GM23338 (cell line): ENCODE measurements at regions not wholly inside any gene's neighbourhood (a gene's known extent, or its start where the extent isn't known, plus 50 kb on each side); places are given as distances from the start of the nearest gene placed in this dataset.

Experiments
- ATAC-seq: fragments of 200-7000 bp; cut with Tn5 transposase; 3 replicates; pipeline ENCODE4 v1.9.1; 2020
- DNase-seq: peaks from one replicate; pipeline ENCODE4 v3.0.0-alpha.2; 2015; ENCODE audit warnings: low spot score
- H2AFZ ChIP-seq: fragments of 200-600 bp; sonication (generic); 2 replicates; pipeline ENCODE4 v1.8.0; 2016; ENCODE audit warnings: antibody characterized with exemption, mild to moderate bottlenecking, moderate library complexity
- H3F3A ChIP-seq: fragments of 200-600 bp; sonication (generic); replicated peaks from 2 replicates; pipeline ENCODE4 v1.8.0; 2017; ENCODE audit warnings: antibody characterized with exemption, mixed run types, low read depth
- H3K27ac ChIP-seq: fragments of 200-600 bp; sonication (generic); 2 replicates; pipeline ENCODE4 v1.6.1; 2016; ENCODE audit warnings: low read depth
- H3K27me3 ChIP-seq: fragments of 200-600 bp; sonication (generic); 2 replicates; pipeline ENCODE4 v1.8.0; 2016; ENCODE audit warnings: mild to moderate bottlenecking, mixed run types, moderate library complexity; ENCODE audit not compliant: insufficient read depth
- H3K36me3 ChIP-seq: fragments of 200-600 bp; sonication (generic); 2 replicates; pipeline ENCODE4 v1.8.0; 2016; ENCODE audit warnings: mild to moderate bottlenecking; ENCODE audit not compliant: insufficient read depth
- H3K4me1 ChIP-seq: fragments of 200-600 bp; sonication (generic); 2 replicates; pipeline ENCODE4 v1.8.0; 2016; ENCODE audit warnings: mild to moderate bottlenecking, moderate library complexity; ENCODE audit not compliant: insufficient read depth
- H3K4me2 ChIP-seq: fragments of 200-600 bp; sonication (generic); 2 replicates; pipeline ENCODE4 v1.7.1; 2017; ENCODE audit warnings: mixed run types
- H3K4me3 ChIP-seq: fragments of 200-600 bp; sonication (generic); 2 replicates; pipeline ENCODE4 v1.6.1; 2016; ENCODE audit warnings: mixed run types
- H3K79me2 ChIP-seq: fragments of 200-600 bp; sonication (generic); replicated peaks from 2 replicates; pipeline ENCODE4 v1.8.0; 2017; ENCODE audit warnings: mild to moderate bottlenecking; ENCODE audit not compliant: insufficient read depth
- H3K9me2 ChIP-seq: fragments of 200-600 bp; sonication (generic); 2 replicates; pipeline ENCODE4 v1.8.0; 2017; ENCODE audit not compliant: insufficient read depth
- H4K20me1 ChIP-seq: fragments of 200-600 bp; sonication (generic); replicated peaks from 2 replicates; pipeline ENCODE4 v1.8.0; 2017; ENCODE audit warnings: mild to moderate bottlenecking; ENCODE audit not compliant: insufficient read depth
- H3K27ac Mint-ChIP-seq: 2 replicates; pipeline ENCODE4 v1.8.0; 2020; ENCODE audit warnings: inconsistent platforms, mild to moderate bottlenecking, moderate library complexity, mixed read lengths
- H3K27me3 Mint-ChIP-seq: 3 replicates; pipeline ENCODE4 v1.8.0; 2022; ENCODE audit warnings: low read depth, mild to moderate bottlenecking, moderate library complexity, mixed read lengths, inconsistent platforms; ENCODE audit not compliant: insufficient read depth, poor library complexity
- H3K36me3 Mint-ChIP-seq: 3 replicates; pipeline ENCODE4 v1.8.0; 2021; ENCODE audit warnings: low read depth, mild to moderate bottlenecking, inconsistent platforms, moderate library complexity, mixed read lengths
- H3K4me1 Mint-ChIP-seq: 3 replicates; pipeline ENCODE4 v1.8.0; 2020; ENCODE audit warnings: mild to moderate bottlenecking, inconsistent platforms, mixed read lengths
- H3K4me3 Mint-ChIP-seq: 3 replicates; pipeline ENCODE4 v1.8.0; 2021; ENCODE audit warnings: moderate library complexity, mild to moderate bottlenecking, inconsistent platforms, mixed read lengths
- H3K9me3 Mint-ChIP-seq: 3 replicates; pipeline ENCODE4 v1.8.0; 2020; ENCODE audit warnings: moderate library complexity, mild to moderate bottlenecking, inconsistent platforms, mixed read lengths
- CREB1 ChIP-seq: fragments of 250-450 bp; sonication (Bioruptor Pico); IDR thresholded peaks from 2 replicates; pipeline ENCODE4 v1.5.0; 2020; ENCODE audit warnings: low read depth, mild to moderate bottlenecking, moderate library complexity
- EZH2 ChIP-seq: fragments of 200-600 bp; sonication (generic); IDR thresholded peaks from one replicate; pipeline ENCODE4 v1.8.0; 2017; ENCODE audit warnings: antibody characterized with exemption, mild to moderate bottlenecking, low read depth; ENCODE audit not compliant: unreplicated experiment
- EZH2phosphoT487 ChIP-seq: fragments of 200-600 bp; sonication (generic); IDR thresholded peaks from one replicate; pipeline ENCODE4 v1.8.1; 2018; ENCODE audit warnings: antibody characterized with exemption; ENCODE audit not compliant: unreplicated experiment
- JUNB ChIP-seq: IDR thresholded peaks from one replicate; pipeline ENCODE4 v1.6.1; 2016; ENCODE audit warnings: antibody characterized with exemption; ENCODE audit not compliant: unreplicated experiment
- STAT1 ChIP-seq: IDR thresholded peaks from one replicate; pipeline ENCODE4 v1.6.1; 2016; ENCODE audit warnings: antibody characterized with exemption; ENCODE audit not compliant: unreplicated experiment
- ZNF114 ChIP-seq: fragments of 250-450 bp; sonication (Bioruptor Pico); IDR thresholded peaks from 2 replicates; pipeline ENCODE4 v1.5.0; 2020; ENCODE audit warnings: mild to moderate bottlenecking, moderate library complexity
- ZNF331 ChIP-seq: fragments of 250-450 bp; sonication (Bioruptor Pico); IDR thresholded peaks from 2 replicates; pipeline ENCODE4 v1.5.0; 2020; ENCODE audit warnings: low read depth, mild to moderate bottlenecking, moderate library complexity
- TF ChIP-seq, protein P1 (sequence below): IDR thresholded peaks from 2 replicates; pipeline ENCODE4 v1.6.1; 2016; ENCODE audit warnings: antibody characterized with exemption
- TF ChIP-seq, protein P2 (sequence below): IDR thresholded peaks from one replicate; pipeline ENCODE4 v1.6.1; 2018; ENCODE audit warnings: antibody characterized with exemption; ENCODE audit not compliant: unreplicated experiment
- TF ChIP-seq, protein P3 (sequence below): fragments of 250-450 bp; sonication (Bioruptor Pico); IDR thresholded peaks from 2 replicates; pipeline ENCODE4 v1.5.0; 2020; ENCODE audit warnings: mild to moderate bottlenecking, moderate library complexity

DNA sequence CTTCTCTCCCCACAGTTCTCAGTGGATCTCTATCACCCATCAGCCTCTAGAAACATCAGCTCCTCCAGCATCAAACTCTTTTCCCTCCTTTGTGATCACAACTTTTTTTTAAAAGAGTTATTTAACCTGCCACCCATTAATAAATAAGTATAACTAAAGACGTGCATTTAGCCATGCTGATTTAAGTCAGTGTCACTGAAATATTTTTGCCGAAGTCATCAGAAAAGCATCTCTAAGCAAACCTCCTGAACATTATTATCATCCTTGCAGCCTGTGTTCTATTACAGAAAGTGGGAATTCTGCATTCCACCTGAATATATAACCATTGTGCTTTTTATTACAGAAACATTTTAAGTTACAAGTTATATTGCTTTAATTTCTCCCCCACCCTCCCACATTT lies 106.2 kb upstream of the ARHGAP28 start (continued):
- TF ChIP-seq, protein P1, sequence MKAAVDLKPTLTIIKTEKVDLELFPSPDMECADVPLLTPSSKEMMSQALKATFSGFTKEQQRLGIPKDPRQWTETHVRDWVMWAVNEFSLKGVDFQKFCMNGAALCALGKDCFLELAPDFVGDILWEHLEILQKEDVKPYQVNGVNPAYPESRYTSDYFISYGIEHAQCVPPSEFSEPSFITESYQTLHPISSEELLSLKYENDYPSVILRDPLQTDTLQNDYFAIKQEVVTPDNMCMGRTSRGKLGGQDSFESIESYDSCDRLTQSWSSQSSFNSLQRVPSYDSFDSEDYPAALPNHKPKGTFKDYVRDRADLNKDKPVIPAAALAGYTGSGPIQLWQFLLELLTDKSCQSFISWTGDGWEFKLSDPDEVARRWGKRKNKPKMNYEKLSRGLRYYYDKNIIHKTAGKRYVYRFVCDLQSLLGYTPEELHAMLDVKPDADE = no peak
- TF ChIP-seq CREB1 (CRISPR knock-in tag) (no peak), STAT1 (no peak), EZH2 (no peak), EZH2phosphoT487 (no peak)
- TF ChIP-seq, protein P2, sequence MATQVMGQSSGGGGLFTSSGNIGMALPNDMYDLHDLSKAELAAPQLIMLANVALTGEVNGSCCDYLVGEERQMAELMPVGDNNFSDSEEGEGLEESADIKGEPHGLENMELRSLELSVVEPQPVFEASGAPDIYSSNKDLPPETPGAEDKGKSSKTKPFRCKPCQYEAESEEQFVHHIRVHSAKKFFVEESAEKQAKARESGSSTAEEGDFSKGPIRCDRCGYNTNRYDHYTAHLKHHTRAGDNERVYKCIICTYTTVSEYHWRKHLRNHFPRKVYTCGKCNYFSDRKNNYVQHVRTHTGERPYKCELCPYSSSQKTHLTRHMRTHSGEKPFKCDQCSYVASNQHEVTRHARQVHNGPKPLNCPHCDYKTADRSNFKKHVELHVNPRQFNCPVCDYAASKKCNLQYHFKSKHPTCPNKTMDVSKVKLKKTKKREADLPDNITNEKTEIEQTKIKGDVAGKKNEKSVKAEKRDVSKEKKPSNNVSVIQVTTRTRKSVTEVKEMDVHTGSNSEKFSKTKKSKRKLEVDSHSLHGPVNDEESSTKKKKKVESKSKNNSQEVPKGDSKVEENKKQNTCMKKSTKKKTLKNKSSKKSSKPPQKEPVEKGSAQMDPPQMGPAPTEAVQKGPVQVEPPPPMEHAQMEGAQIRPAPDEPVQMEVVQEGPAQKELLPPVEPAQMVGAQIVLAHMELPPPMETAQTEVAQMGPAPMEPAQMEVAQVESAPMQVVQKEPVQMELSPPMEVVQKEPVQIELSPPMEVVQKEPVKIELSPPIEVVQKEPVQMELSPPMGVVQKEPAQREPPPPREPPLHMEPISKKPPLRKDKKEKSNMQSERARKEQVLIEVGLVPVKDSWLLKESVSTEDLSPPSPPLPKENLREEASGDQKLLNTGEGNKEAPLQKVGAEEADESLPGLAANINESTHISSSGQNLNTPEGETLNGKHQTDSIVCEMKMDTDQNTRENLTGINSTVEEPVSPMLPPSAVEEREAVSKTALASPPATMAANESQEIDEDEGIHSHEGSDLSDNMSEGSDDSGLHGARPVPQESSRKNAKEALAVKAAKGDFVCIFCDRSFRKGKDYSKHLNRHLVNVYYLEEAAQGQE = no peak

DNA sequence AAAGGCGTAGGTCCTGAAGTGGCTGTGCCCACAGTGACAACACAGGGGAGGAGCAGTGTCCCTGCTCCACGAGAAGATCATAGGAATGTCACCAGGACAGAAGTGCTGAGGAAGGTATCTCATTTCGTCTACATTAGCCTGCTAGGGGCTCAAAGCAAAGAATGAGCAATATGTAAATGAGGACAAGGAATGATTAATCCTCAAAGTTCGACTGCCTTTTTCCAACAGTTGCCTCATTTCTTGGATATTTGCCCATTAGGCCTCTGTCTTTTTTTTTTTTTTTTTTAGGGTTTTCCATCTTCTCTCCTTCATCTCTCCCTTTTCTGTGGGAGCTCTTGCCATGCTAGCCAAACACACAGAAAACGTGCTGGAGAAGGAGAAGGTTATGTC lies 105.2 kb upstream of the ARHGAP28 start:
- Histone ChIP-seq H3K4me3 (no peak overlapping the region), H3F3A (no peaks in the 10 kb centered on the region), H3K4me2 (no peak overlapping the region), H3K4me1 (no peaks in the 10 kb centered on the region; the same call in 1 of the 2 replicates), H3K9me2 (no peaks in the 10 kb centered on the region; the same call in 1 of the 2 replicates), H3K36me3 (no peaks in the 10 kb centered on the region), H2AFZ (peak overlapping the region; percentile 16; the same call in 1 of the 2 replicates), H4K20me1 (no peaks in the 10 kb centered on the region), H3K79me2 (no peaks in the 10 kb centered on the region), H3K27ac (no peak overlapping the region), H3K27me3 (no peaks in the 10 kb centered on the region)
- Mint-ChIP-seq H3K27ac (no peak overlapping the region), H3K9me3 (no peaks in the 10 kb centered on the region), H3K4me3 (no peak overlapping the region), H3K27me3 (peaks cover 4% of the 10 kb centered on the region), H3K4me1 (peaks cover 13% of the 10 kb centered on the region; the same call in 2 of the 3 replicates), H3K36me3 (no peaks in the 10 kb centered on the region)
- ATAC-seq (no peak), DNase-seq (no peak)
- TF ChIP-seq STAT1 (no peak), ZNF114 (CRISPR knock-in tag) (no peak), CREB1 (CRISPR knock-in tag) (no peak), ZNF331 (CRISPR knock-in tag) (no peak), EZH2phosphoT487 (no peak), JUNB (no peak)
- TF ChIP-seq, protein P2 = no peak
- TF ChIP-seq, protein P3, sequence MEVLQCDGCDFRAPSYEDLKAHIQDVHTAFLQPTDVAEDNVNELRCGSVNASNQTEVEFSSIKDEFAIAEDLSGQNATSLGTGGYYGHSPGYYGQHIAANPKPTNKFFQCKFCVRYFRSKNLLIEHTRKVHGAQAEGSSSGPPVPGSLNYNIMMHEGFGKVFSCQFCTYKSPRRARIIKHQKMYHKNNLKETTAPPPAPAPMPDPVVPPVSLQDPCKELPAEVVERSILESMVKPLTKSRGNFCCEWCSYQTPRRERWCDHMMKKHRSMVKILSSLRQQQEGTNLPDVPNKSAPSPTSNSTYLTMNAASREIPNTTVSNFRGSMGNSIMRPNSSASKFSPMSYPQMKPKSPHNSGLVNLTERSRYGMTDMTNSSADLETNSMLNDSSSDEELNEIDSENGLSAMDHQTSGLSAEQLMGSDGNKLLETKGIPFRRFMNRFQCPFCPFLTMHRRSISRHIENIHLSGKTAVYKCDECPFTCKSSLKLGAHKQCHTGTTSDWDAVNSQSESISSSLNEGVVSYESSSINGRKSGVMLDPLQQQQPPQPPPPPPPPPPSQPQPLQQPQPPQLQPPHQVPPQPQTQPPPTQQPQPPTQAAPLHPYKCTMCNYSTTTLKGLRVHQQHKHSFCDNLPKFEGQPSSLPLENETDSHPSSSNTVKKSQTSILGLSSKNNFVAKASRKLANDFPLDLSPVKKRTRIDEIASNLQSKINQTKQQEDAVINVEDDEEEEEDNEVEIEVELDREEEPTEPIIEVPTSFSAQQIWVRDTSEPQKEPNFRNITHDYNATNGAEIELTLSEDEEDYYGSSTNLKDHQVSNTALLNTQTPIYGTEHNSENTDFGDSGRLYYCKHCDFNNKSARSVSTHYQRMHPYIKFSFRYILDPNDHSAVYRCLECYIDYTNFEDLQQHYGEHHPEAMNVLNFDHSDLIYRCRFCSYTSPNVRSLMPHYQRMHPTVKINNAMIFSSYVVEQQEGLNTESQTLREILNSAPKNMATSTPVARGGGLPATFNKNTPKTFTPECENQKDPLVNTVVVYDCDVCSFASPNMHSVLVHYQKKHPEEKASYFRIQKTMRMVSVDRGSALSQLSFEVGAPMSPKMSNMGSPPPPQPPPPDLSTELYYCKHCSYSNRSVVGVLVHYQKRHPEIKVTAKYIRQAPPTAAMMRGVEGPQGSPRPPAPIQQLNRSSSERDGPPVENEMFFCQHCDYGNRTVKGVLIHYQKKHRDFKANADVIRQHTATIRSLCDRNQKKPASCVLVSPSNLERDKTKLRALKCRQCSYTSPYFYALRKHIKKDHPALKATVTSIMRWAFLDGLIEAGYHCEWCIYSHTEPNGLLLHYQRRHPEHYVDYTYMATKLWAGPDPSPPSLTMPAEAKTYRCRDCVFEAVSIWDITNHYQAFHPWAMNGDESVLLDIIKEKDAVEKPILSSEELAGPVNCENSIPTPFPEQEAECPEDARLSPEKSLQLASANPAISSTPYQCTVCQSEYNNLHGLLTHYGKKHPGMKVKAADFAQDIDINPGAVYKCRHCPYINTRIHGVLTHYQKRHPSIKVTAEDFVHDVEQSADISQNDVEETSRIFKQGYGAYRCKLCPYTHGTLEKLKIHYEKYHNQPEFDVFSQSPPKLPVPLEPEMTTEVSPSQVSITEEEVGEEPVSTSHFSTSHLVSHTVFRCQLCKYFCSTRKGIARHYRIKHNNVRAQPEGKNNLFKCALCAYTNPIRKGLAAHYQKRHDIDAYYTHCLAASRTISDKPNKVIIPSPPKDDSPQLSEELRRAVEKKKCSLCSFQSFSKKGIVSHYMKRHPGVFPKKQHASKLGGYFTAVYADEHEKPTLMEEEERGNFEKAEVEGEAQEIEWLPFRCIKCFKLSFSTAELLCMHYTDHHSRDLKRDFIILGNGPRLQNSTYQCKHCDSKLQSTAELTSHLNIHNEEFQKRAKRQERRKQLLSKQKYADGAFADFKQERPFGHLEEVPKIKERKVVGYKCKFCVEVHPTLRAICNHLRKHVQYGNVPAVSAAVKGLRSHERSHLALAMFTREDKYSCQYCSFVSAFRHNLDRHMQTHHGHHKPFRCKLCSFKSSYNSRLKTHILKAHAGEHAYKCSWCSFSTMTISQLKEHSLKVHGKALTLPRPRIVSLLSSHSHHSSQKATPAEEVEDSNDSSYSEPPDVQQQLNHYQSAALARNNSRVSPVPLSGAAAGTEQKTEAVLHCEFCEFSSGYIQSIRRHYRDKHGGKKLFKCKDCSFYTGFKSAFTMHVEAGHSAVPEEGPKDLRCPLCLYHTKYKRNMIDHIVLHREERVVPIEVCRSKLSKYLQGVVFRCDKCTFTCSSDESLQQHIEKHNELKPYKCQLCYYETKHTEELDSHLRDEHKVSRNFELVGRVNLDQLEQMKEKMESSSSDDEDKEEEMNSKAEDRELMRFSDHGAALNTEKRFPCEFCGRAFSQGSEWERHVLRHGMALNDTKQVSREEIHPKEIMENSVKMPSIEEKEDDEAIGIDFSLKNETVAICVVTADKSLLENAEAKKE (CRISPR knock-in tag) = no peak
